ENCODE measurements at regions not wholly inside any gene's neighbourhood (a gene's known extent, or its start where the extent isn't known, plus 50 kb on each side); places are given as distances from the start of the nearest gene placed in this dataset.
A peak's percentile ranks its signal among the peaks of the same experiment; 100 is the strongest.

GRCh38 chr10:4131407-4132215 lies 346.6 kb upstream of the KLF6 start:
- peak; percentile 82 for DNase-seq

- DNase-seq, result peak; percentile 84
Measured at GRCh38 chr10:4130685-4131084, 345.7 kb upstream of the KLF6 start.

GRCh38 chr10:4129866-4130477 lies 345.0 kb upstream of the KLF6 start:
- no peak for DNase-seq

GRCh38 chr10:4127518-4128315 lies 342.7 kb upstream of the KLF6 start:
- peak; percentile 40 for DNase-seq

DNA sequence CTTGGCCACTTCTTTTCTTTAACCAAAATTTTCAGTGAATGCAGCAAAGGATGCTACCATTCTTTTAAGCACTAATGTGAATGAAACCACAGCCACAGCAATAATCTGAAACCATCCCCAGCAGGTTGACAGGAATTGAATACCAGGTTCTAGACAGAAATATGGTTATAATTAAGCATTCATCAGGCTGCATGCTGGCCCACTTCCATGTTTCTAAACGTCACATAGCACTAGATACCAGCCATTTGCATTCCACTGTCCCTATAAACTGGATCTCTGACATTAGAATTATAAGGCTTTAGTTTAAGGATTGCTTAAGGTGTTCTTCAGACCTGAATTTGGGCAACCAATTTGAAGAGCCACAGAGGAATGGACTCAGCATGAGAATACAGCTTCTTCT lies 340.8 kb upstream of the KLF6 start:
- no peak for DNase-seq

- DNase-seq, result no peak
Measured at GRCh38 chr10:4121502-4122380, 336.7 kb upstream of the KLF6 start.

- no peak for DNase-seq
Measured at GRCh38 chr10:4120096-4120853, 335.3 kb upstream of the KLF6 start.

GRCh38 chr10:4119107-4119506 lies 334.1 kb upstream of the KLF6 start:
- DNase-seq, result no peak

DNA sequence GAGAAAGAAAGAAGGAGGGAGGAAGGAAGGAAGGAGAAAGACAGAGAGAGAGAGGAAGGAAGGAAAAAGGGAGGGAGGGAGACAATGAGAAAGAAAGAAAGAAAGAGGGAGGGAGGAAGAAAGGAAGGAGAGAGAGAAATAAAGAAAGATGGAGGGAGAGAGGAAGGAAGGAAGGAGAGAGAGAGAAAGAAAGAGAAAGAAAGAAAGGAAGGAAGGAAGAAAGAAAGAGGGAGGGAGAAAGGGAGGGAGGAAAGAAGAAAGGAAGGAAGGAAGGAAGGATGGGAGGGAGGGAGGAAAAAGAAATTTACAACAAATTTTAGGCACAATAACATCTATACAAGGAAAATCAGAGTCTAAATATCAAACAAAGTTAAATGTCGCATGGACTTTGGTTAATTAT lies 332.6 kb upstream of the KLF6 start:
- DNase-seq, result no peak

- DNase-seq, result no peak
Measured at GRCh38 chr10:4111643-4112042, 326.6 kb upstream of the KLF6 start.

GRCh38 chr10:4109469-4109868 lies 324.5 kb upstream of the KLF6 start:
- no peak for DNase-seq

DNA sequence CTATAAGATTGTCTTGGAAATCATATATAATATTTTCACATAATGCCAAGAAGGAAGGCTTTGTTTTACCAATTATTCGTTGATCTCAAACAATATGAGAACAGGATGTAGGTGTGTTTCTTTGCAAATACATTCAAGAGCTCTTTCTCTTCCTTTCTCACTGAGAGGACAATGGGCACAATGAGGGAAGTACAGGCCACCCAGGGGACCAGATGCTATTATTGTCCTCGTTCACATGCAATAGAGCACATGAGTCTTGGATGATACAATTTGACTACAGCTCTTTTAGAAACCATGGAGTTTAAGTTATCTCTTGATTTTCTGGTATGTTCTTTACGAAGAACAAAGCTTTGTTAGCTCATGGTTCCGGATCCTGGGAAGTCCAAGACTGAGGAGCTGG lies 323.7 kb upstream of the KLF6 start:
- DNase-seq, result no peak

DNA sequence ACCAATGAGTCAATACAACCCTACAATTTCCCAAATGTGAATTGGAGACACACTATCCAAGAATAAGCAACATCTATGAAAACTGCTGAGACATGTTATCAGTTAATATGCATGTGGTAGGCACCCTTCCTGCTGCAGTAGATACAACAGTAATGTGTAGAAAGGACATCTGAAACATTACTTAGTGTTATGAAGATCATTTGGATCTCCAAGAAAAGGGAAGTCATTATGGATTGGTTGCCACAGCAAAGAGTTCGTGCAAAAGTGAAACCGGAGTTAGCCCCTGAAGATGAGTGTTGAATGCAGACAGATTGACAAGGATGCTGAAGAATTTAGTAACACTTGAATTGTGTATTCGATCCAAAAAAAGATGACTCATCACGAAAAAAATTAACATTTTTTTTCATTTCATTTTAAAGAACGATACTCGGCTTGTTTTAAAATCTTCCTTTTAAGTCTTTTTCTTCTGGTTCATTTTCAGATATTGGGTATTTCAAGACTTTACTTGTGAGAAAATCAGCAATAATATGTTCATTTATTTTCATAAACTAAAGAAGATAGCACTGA lies 322.4 kb upstream of the KLF6 start:
- DNase-seq, result no peak

GRCh38 chr10:4103603-4104002 lies 318.6 kb upstream of the KLF6 start:
- DNase-seq, result no peak

- DNase-seq, result no peak
Measured at GRCh38 chr10:4102802-4103344, 317.9 kb upstream of the KLF6 start.

DNA sequence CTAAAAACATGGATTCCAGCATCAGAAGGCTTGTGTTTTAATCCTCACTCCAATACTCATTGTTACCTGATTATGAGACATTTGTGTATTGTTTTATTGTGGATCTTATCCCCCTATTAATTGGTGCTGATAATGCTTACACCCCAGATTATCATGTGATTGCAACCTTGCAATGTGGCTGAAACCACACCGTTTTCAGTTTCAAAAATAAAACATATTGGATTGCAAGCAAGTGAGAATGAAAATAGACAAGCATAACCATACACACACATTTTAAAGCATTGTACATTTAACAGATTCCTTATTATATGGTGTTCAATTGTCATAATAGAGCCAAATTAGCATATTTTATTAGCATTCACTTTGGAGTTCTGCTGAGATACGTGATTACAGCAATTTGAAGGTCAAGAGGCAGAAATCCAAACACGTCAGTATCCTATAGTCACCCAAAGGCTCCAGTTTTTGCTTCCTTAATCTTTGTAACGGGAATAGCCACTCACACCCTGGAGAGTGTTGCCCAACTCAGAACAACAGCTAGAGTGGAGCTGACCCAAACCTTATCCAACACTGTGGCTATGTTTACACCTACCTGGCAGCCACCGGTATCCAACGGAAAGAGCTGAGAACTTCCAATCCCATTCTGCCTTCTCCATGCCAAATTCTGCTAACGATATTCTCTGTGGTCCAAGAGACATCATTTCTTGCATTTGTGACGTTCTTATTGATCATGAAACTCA lies 317.1 kb upstream of the KLF6 start:
- no peak for DNase-seq

DNA sequence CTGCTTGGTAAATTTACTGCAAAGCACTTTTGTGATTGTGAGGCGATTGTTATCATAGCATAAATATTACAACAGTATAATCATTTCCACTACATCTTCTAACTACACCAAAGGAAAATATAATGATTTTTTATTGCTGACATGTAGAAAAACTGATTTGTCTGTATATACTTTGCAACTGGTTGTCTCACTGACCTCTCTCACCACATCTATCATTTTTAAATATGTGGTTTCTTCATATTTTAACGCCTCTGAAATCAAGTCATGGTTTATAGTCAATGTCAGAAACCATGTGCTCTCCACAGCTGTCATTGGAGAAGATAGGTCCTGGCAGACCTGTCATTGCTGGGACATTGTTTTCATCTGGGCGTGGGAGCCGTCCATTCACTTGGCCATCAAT lies 315.4 kb upstream of the KLF6 start:
- DNase-seq, result no peak

DNA sequence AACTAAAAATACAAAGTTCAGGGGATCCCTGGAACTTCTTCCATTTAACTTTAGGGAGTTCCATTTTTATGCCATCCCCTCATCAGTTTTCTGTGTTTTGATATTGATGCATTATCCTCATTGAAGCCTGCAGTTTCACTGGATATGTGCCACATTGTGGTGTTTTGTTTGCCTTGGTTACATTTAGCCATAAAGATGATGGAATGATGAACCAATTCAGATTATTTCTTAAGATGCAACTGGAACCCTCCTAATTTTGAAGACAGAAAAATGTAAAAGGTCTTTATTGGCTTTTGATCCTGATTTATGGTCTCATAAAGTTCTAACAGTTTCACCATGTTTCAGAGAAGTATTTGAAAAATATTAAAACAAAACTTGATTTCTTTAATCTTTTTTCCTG lies 314.2 kb upstream of the KLF6 start:
- DNase-seq, result no peak

GRCh38 chr10:4095166-4095917 lies 310.3 kb upstream of the KLF6 start:
- no peak for DNase-seq

- DNase-seq, result no peak
Measured at GRCh38 chr10:4094751-4095150, 309.7 kb upstream of the KLF6 start.
